GM21528 (cell line): ENCODE measurements at regions not wholly inside any gene's neighbourhood (a gene's known extent, or its start where the extent isn't known, plus 50 kb on each side); places are given as distances from the start of the nearest gene placed in this dataset.

Experiments used
- ATAC-seq: cut with Tn5 transposase; IDR thresholded peaks from one replicate; pipeline ENCODE4 v1.9.1; 2021; ENCODE audit warnings: mild to moderate bottlenecking, moderate library complexity; ENCODE audit not compliant: unreplicated experiment, low FRiP score

GRCh38 chr13:30006246-30006645 lies 155.8 kb upstream of the UBL3 start:
- no peak for ATAC-seq

- no peak for ATAC-seq
These were observed 153.8 kb upstream of the UBL3 start for GRCh38 chr13:30004204-30004603.

GRCh38 chr13:30002577-30002976 lies 152.2 kb upstream of the UBL3 start:
- no peak for ATAC-seq

GRCh38 chr13:30000370-30000765 lies 150.0 kb upstream of the UBL3 start:
- no peak for ATAC-seq

- ATAC-seq: no peak
These were observed 149.3 kb upstream of the UBL3 start for GRCh38 chr13:29999492-30000369.

- ATAC-seq: no peak
These were observed 145.9 kb upstream of the UBL3 start for GRCh38 chr13:29996316-29996715.

GRCh38 chr13:29994911-29995595 lies 144.6 kb upstream of the UBL3 start:
- no peak for ATAC-seq

- ATAC-seq: no peak
These were observed 143.5 kb upstream of the UBL3 start for GRCh38 chr13:29993716-29994488.

- no peak for ATAC-seq
These were observed 142.8 kb upstream of the UBL3 start for GRCh38 chr13:29993196-29993595.

- ATAC-seq: no peak
These were observed 140.9 kb upstream of the UBL3 start for GRCh38 chr13:29991343-29991742.

GRCh38 chr13:29987340-29987739 lies 136.9 kb upstream of the UBL3 start:
- ATAC-seq: no peak

GRCh38 chr13:29980339-29980738 lies 129.9 kb upstream of the UBL3 start:
- ATAC-seq: no peak

- no peak for ATAC-seq
These were observed 127.8 kb upstream of the UBL3 start for GRCh38 chr13:29978211-29978610.

- no peak for ATAC-seq
These were observed 127.2 kb upstream of the UBL3 start for GRCh38 chr13:29977476-29978120.

- no peak for ATAC-seq
These were observed 126.1 kb upstream of the UBL3 start for GRCh38 chr13:29976535-29976934.

- no peak for ATAC-seq
These were observed 124.9 kb upstream of the UBL3 start for GRCh38 chr13:29975283-29975682.

GRCh38 chr13:29969286-29969685 lies 118.9 kb upstream of the UBL3 start:
- no peak for ATAC-seq

- no peak for ATAC-seq
These were observed 113.9 kb upstream of the UBL3 start for GRCh38 chr13:29964181-29964845.

GRCh38 chr13:29963089-29963488 lies 112.7 kb upstream of the UBL3 start:
- ATAC-seq: no peak

GRCh38 chr13:29961036-29961670 lies 110.7 kb upstream of the UBL3 start:
- no peak for ATAC-seq
